ENCODE measurements at regions not wholly inside any gene's neighbourhood (a gene's known extent, or its start where the extent isn't known, plus 50 kb on each side); places are given as distances from the start of the nearest gene placed in this dataset.
"Not testable (repeated sequence)": the region's sequence is repeated elsewhere in the genome, so short reads cannot be mapped to it uniquely, and the experiment has no call there.

DNA sequence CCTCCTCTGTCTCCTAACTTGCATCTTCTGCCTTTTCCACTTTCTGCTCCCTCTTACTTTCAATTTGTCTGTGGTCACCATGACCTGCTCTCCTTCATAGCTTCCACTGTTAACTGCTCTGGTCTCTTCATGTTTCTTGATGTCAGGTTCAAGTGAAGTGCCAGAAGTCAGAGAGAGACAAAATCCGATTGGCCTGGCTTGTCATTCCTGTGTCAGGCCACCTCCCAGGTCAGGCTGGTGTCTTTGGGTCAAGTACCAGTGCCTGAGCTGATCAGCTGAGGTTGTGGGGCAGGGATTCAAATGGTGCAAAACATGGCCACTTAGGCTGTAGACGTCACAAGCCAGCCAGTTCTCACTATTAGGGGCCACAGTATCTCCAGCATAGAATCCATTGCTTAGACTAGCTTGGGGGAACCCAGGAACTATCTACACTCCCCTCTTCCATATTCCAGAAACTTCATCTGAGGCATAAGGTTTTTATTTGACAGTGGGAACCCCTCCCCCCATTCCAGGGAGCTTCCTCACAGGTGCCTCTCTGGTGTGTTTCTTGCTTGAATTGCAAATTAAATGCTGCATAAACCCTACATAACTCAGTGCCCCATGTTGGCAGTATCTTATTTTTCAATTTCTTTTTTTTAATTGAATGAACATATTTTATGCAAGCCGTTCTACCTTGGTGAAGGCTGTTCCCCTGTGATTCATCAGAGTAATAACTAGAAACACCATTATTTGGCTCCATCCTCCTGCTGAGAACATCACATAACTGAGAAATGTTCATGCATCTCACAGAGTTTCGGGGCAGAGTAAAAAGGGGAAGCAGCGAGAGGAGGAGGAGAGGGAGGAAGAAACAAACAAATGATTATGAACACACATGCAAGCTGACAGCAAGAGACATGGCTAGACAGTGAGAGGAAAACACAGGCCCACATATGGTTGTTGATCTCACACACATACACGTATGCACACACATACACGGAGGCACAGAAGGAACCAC is 175.8 kb downstream of the TLE3 start:
- WGBS, result 76% methylated on average over 7 of the region's 7 CpGs
- no peak overlapping the region for H3K27ac ChIP-seq (ENCODE audit: low read depth)
- no peak overlapping the region for H3K4me3 ChIP-seq (ENCODE audit: low read depth, low read length)
- no peak for DNase-seq (ENCODE audit: extremely low spot score)
- H3K4me1 ChIP-seq (ENCODE audit: insufficient read depth), result no peaks in the 10 kb centered on the region
- no peaks in the 10 kb centered on the region for H3K36me3 ChIP-seq (ENCODE audit: insufficient read depth)

DNA sequence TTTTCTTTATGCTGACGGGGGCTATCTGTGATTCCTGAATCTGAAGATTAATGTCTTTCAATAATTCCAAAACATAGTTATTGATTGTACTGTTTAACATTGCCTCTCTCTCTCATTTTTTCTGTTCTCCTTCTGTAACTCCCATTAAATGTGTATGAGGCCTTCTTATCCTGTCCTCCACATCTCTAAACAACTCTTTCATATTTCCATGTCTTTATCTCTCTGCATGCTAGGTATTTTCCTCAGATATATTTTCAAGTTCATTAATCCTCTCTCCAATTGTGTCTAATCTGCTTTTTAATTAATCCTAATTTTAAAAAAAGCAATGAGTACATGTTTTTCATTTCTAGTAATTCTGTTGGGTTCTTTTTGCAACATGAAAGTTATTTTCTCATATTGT is 173.2 kb downstream of the TLE3 start:
- H3K27ac ChIP-seq (ENCODE audit: low read depth), result no peak overlapping the region
- H3K36me3 ChIP-seq (ENCODE audit: insufficient read depth), result no peaks in the 10 kb centered on the region
- WGBS, result 87% methylated on average over 1 of the region's 1 CpG
- DNase-seq (ENCODE audit: extremely low spot score), result no peak
- no peak overlapping the region for H3K4me3 ChIP-seq (ENCODE audit: low read depth, low read length)
- no peaks in the 10 kb centered on the region for H3K4me1 ChIP-seq (ENCODE audit: insufficient read depth)

DNA sequence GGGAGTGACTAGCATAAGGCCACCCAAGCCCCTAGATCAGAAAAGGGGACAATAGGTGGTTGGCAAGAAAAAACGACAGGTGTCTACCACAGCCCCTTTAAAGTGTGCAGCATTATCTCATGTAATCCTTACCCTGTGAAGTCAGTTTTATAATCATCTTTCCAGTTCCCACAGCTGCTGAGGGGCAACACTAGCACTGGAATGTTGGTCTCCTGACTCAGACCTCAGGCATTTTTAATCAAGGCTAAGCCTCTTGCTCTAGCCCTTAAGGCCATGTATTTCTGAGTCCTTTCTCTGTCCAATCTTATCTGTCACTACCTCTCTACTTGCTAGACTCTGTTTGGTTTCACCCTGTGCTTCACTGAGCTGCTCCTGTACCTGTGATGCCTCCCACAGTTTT is 171.7 kb downstream of the TLE3 start:
- no peak overlapping the region for H3K4me3 ChIP-seq (ENCODE audit: low read depth, low read length)
- WGBS, result 84% methylated on average over 1 of the region's 1 CpG
- DNase-seq (ENCODE audit: extremely low spot score), result no peak
- H3K36me3 ChIP-seq (ENCODE audit: insufficient read depth), result no peaks in the 10 kb centered on the region
- no peaks in the 10 kb centered on the region for H3K4me1 ChIP-seq (ENCODE audit: insufficient read depth)
- H3K27ac ChIP-seq (ENCODE audit: low read depth), result no peak overlapping the region

DNA sequence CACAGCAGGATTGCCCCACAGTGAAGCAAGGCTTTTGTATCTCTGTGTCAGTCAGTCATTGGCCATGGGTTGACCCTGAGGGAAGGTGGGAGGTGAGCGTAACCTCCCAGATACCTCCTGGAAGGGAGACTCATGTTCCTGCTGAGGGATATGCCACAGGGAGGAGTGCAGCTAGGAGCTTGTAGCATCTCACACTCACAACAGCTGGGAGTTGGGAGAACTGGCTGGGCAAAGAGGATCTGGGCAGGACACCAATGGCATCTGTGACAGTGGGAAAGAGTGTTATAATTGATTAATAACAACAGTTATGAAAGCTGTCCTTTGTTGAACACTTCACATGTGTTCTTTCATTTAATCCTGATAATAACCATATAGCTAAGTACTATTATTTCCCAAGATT is 171.0 kb downstream of the TLE3 start:
- 98% methylated on average over 1 of the region's 1 CpG for WGBS
- DNase-seq (ENCODE audit: extremely low spot score), result no peak

DNA sequence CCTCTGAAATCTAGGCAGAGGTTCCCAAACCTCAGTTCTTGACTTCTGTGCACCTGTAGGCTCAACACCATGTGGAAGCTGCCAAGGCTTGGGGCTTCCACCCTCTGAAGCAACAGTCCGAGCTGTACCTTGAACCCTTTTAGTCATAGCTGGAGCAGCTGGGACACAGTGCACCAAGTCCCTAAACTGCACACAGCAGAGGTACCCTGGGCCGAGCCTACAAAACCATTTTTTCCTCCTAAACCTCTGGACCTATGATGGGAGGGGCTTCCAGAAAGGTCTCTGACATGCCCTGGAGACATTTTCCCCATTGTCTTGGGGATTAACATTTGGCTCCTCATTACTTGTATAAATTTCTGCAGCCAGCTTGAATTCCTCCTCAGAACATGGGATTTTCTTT is 168.8 kb downstream of the TLE3 start:
- not testable (repeated sequence) for H3K27ac ChIP-seq (ENCODE audit: low read depth); DNase-seq (ENCODE audit: extremely low spot score); H3K4me1 ChIP-seq (ENCODE audit: insufficient read depth); H3K36me3 ChIP-seq (ENCODE audit: insufficient read depth); H3K4me3 ChIP-seq (ENCODE audit: low read depth, low read length)
- 82% methylated on average over 2 of the region's 2 CpGs for WGBS

More for the DNA sequence above, 171.0 kb downstream of the TLE3 start:
- no peak overlapping the region for H3K4me3 ChIP-seq (ENCODE audit: low read depth, low read length)
- no peak overlapping the region for H3K27ac ChIP-seq (ENCODE audit: low read depth)
- H3K36me3 ChIP-seq (ENCODE audit: insufficient read depth), result no peaks in the 10 kb centered on the region
- no peaks in the 10 kb centered on the region for H3K4me1 ChIP-seq (ENCODE audit: insufficient read depth)

DNA sequence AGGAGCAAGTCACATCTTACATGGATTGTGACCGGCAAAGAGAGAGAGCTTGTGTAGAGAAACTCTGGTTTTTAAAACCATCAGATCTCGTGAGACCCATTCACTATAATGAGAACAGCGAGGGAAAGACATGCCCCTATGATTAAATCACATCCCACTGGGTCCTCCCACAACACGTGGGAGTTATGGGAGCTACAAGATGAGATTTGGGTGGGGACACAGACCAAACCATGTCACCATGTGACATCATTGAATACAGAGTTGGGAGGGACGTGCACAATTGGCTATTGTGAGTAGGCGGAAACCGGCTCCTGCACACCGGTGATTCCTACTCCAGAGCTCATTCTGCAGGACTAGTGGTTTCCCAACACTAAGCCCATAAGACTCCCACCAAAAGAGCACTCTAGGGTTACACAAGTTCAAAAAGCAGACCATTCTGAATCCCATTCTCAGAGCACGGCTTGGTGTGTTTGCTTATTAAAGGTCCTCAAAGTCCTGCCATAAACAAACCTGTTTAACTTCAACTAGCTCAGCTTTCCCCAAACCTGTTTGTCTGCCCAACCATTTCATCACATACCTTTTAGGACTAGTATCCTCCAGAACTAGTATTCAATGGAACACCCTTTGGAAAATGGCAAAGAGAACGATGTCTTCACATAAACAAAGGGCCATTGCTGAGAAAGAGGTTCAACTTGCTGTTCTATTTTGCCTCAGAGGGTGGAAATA is 167.6 kb downstream of the TLE3 start:
- DNase-seq (ENCODE audit: extremely low spot score), result no peak
- H3K27ac ChIP-seq (ENCODE audit: low read depth), result no peak overlapping the region
- WGBS, result 89% methylated on average over 10 of the region's 10 CpGs
- H3K4me1 ChIP-seq (ENCODE audit: insufficient read depth), result no peaks in the 10 kb centered on the region
- no peaks in the 10 kb centered on the region for H3K36me3 ChIP-seq (ENCODE audit: insufficient read depth)
- no peak overlapping the region for H3K4me3 ChIP-seq (ENCODE audit: low read depth, low read length)

DNA sequence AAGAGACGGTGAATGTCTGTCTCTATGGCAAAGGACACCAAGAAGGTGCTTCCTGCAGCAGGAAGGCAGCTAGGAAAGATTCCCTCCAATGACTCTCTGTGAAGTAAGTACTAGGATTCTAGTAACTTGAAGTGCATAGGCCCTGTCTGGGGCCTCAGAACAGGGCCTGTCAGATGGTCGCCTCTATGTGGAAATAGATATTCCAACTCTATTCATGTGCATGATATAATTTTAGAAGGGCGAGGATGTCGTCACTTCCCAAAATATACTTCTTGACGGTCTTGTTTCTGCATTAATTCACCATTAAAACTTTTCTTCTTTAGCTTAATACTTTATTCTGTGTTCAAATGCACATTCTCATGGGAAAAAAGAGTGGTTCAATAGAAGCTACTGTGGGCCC is 167.0 kb downstream of the TLE3 start:
- Histone ChIP-seq H3K4me3 (ENCODE audit: low read depth, low read length) (no peak overlapping the region), H3K27ac (ENCODE audit: low read depth) (no peak overlapping the region), H3K4me1 (ENCODE audit: insufficient read depth) (no peaks in the 10 kb centered on the region), H3K36me3 (ENCODE audit: insufficient read depth) (no peaks in the 10 kb centered on the region)
- WGBS, result 91% methylated on average over 5 of the region's 5 CpGs
- DNase-seq (ENCODE audit: extremely low spot score), result no peak

DNA sequence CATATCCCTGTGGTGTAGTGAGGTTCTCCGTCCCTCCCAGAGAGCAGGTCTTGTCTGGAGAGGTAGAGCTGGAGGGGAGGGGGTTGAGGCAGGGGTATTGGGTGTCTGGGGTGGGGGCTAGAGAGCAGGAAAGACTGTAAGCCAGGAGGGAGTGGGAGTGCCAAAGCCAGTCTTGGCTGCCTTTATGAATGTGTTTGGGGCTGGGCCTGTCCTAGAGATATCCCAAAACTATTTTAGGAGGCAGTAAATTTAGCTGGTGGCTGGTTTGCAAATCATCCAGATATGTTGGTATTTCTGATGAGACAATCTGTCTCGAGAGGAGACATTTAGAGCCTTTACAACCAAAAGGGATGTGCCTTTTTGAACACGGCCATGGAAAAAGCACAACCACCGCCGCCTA is 166.6 kb downstream of the TLE3 start:
- no peak overlapping the region for H3K27ac ChIP-seq (ENCODE audit: low read depth)
- no peaks in the 10 kb centered on the region for H3K4me1 ChIP-seq (ENCODE audit: insufficient read depth)
- H3K36me3 ChIP-seq (ENCODE audit: insufficient read depth), result no peaks in the 10 kb centered on the region
- DNase-seq (ENCODE audit: extremely low spot score), result no peak
- H3K4me3 ChIP-seq (ENCODE audit: low read depth, low read length), result no peak overlapping the region
- 76% methylated on average over 5 of the region's 5 CpGs for WGBS

DNA sequence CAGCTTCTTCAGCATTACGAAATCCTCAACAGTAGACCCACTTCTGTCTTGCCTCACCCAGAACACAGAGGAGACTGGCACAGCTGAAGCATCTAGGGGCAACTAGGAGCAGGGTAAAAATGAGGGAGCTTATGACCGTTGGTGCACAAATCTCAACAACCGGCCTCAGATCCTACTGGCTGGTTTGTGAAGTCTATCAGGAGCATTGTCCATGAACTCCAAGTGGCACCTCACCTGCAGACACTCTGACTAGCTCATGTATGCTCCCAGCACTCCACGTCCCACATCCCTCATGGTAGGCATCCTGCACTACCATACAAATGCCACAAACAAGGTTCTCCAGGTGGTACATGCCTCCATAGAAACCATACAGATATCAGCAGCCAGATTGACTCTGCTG is 163.1 kb downstream of the TLE3 start:
- Histone ChIP-seq H3K4me1 (ENCODE audit: insufficient read depth) (no peaks in the 10 kb centered on the region), H3K4me3 (ENCODE audit: low read depth, low read length) (no peak overlapping the region), H3K27ac (ENCODE audit: low read depth) (no peak overlapping the region), H3K36me3 (ENCODE audit: insufficient read depth) (no peaks in the 10 kb centered on the region)
- 85% methylated on average over 4 of the region's 4 CpGs for WGBS
- no peak for DNase-seq (ENCODE audit: extremely low spot score)

DNA sequence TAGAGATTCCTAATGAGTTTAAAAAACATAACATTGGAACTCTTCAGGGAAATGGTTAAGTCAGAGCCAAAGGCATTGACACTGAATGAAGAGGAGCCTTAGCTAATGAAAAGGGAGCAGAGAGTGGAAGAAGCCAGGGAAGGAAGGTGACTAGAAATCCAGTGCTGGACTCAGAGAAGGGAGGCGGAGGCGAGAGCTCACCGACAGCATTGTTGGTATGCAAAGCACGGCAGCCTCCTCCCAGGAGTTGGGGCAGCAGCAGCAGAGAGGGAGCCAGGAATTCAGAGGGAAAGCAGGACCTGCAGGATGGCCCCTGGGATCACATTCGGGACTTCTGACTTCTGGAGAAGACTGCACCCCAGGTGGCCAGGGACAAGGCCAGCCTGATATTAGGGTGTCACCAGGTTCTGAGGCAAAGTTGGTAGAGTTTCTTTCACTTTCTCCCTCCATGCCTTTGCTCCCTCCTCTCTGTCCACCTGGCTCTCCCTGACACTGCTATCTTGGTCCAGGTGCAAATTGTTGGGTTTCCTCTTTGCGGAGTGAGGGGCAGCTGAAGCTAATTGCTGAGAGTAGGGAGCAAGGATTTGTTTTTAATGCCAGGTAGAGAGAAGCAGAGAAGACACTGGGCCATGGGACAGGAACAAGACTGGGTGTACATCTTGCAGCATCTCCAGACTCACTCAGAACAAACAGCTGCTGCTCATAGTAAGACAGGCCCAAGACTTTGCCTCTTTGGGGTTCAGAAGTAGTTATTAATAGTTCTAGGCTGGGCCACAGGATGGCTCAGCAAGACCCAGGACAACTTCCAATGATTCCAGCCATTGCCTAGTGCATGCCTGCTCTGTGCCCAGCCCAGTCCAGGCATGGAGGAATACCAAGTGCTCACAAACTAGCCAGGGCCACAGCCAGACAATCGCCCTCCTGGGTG is 157.9 kb downstream of the TLE3 start:
- no peak overlapping the region for H3K4me3 ChIP-seq (ENCODE audit: low read depth, low read length)

DNA sequence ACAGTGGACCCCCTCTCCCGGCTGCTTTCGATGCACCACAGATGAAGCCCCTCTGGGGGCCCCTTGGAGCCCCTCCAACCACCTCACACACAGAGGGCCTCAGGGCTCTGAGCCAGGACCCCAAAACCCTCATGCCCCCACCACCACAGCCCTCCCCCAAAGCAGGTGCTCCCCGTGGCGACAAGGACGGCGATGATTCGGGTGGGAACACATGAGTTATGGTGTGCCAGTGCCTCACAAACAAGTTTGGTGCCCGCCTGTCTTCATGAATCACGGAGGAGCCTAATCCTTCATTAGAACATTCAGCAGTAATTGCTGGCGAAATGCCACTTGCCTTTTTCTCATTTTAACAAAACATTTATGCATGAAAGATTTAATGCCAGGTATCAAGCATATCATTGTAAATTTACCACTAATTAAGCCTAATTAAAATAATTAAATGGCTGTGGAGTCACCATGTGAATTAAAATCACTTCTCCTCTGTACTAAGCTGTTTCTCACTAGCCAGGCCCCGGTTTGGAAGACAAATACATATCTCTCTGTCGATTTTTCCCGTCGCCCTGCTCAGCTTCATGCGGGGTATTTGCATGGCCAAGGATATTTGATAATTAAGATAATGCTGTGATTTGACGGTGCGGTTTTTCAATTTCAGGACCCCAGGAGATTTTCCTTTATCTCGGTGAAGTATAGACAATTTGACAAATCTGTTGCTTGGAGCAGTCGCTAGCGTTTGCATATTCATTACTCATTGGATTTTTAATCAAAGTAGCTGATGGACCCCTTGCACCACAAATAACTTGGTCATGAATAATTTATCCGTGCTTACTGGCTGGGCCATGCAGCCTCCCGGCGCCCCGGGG is 157.0 kb downstream of the TLE3 start:
- Histone ChIP-seq H3K36me3 (ENCODE audit: insufficient read depth) (no peaks in the 10 kb centered on the region), H3K4me3 (ENCODE audit: low read depth, low read length) (no peak overlapping the region), H3K27ac (ENCODE audit: low read depth) (no peak overlapping the region), H3K4me1 (ENCODE audit: insufficient read depth) (no peaks in the 10 kb centered on the region)
- no peak for DNase-seq (ENCODE audit: extremely low spot score)
- WGBS, result 88% methylated on average over 24 of the region's 24 CpGs

More for the DNA sequence above, 157.9 kb downstream of the TLE3 start:
- no peak for DNase-seq (ENCODE audit: extremely low spot score)
- Histone ChIP-seq H3K36me3 (ENCODE audit: insufficient read depth) (no peaks in the 10 kb centered on the region), H3K27ac (ENCODE audit: low read depth) (no peak overlapping the region), H3K4me1 (ENCODE audit: insufficient read depth) (no peaks in the 10 kb centered on the region)
- 54% methylated on average over 7 of the region's 7 CpGs for WGBS

DNA sequence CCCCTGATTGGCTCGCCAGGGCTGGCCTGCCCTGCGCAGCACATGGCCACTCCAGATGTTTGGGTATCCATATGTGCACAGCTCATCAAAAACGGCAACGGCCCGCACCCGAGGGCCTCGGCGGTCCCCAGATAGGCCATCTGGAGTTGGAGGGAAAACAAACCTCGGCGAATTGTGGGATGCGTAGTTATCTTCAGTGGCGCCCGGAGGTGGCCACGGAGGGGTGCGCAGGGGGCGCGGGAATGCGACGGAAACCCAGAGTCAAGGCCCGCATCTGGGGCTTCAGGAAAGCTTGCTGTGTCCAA is 156.5 kb downstream of the TLE3 start:
- no peak overlapping the region for H3K27ac ChIP-seq (ENCODE audit: low read depth)
- 91% methylated on average over 20 of the region's 20 CpGs for WGBS

More for the DNA sequence above, 156.5 kb downstream of the TLE3 start:
- no peak for DNase-seq (ENCODE audit: extremely low spot score)
- Histone ChIP-seq H3K4me3 (ENCODE audit: low read depth, low read length) (no peak overlapping the region), H3K36me3 (ENCODE audit: insufficient read depth) (no peaks in the 10 kb centered on the region), H3K4me1 (ENCODE audit: insufficient read depth) (no peaks in the 10 kb centered on the region)

Data from urinary bladder (tissue), 3 donors.